Suprapubic skin (tissue), 4 donors: ENCODE measurements at regions not wholly inside any gene's neighbourhood (a gene's known extent, or its start where the extent isn't known, plus 50 kb on each side); places are given as distances from the start of the nearest gene placed in this dataset.

Experiments
- DNase-seq, 2 donors: peaks; one replicate each; pipeline ENCODE4 v3.0.0-alpha.2; 2019; ENCODE audit warnings: low spot score in 2 of 2
- H3K27ac ChIP-seq: fragments of 200-600 bp; sonication (generic); one replicate; pipeline ENCODE4 v1.5.1; 2019
- H3K27me3 ChIP-seq: fragments of 200-600 bp; sonication (generic); one replicate; pipeline ENCODE4 v1.5.1; 2019
- H3K36me3 ChIP-seq: fragments of 200-600 bp; sonication (generic); one replicate; pipeline ENCODE4 v1.5.1; 2019
- H3K4me1 ChIP-seq: fragments of 200-600 bp; sonication (generic); one replicate; pipeline ENCODE4 v1.5.1; 2019
- H3K4me3 ChIP-seq: fragments of 200-600 bp; sonication (generic); one replicate; pipeline ENCODE4 v1.5.1; 2019; ENCODE audit warnings: mild to moderate bottlenecking
- H3K9me3 ChIP-seq: fragments of 200-600 bp; sonication (generic); one replicate; pipeline ENCODE4 v1.5.1; 2019
- EP300 ChIP-seq: sonication (generic); formaldehyde crosslinking; IDR thresholded peaks from one replicate; pipeline ENCODE4 v1.6.1; 2017; ENCODE audit warnings: antibody characterized with exemption
- POLR2A ChIP-seq, 2 donors: fragments of 450-650 bp; IDR thresholded peaks; one replicate each; pipeline ENCODE4 v1.6.1; 2017; ENCODE audit warnings: antibody characterized with exemption in 2 of 2, mild to moderate bottlenecking in 2 of 2, moderate library complexity in 2 of 2
- POLR2AphosphoS5 ChIP-seq, 3 donors: sonication (generic); formaldehyde crosslinking; IDR thresholded peaks; one replicate each; pipeline ENCODE4 v1.6.1; 2017; ENCODE audit warnings: antibody characterized with exemption in 3 of 3
- WGBS: methylation state at CpG from one replicate; pipeline ENCODE4 v1.1.5; 2018; 5-methylcytosine and 5-hydroxymethylcytosine counted together
- TF ChIP-seq, protein P1 (sequence below), 2 donors: fragments of 200-600 bp in 1 of 2; fragments of 450-650 bp in 1 of 2; sonication (generic) in 1 of 2; IDR thresholded peaks; one replicate each; pipeline ENCODE4 v1.5.1; 2016 to 2019; ENCODE audit warnings: antibody characterized with exemption in 2 of 2, mild to moderate bottlenecking in 1 of 2, moderate library complexity in 1 of 2

DNA sequence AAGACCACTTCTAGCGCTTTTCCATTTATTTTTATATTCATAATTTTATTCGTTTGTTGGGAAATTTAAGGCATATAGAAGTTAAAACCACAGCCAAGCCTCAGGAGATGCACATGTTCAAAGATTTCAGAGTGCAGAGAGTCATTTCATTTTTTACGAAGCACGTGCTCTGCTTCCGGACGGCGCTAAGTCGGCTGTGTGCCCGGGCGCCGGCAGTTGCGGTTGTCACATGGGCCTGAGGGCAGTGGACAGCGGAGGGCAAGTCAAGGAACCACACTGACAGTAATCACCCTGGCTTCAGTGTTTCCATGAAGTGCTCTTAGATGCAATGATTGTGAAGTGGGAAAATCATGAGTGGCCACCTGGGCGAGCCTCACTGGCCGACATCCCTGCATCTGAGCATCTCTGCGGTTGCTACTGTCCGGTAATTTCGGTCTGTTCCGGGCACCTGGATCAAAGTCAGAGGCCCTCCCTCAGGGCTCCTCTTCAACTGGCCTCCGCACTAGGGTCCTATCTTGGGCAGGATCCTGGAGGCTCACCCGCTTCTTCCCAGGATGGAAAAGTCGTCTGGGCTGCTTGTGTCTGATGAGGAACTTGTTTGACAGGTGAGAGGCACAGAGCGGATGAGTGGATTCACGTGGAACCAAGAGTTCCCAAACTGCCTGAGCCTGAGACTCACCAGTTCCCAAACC is 90.8 kb downstream of the DACT2 start:
- Histone ChIP-seq H3K27ac (no peak overlapping the region), H3K36me3 (no peaks in the 10 kb centered on the region), H3K4me1 (peaks cover 25% of the 10 kb centered on the region), H3K27me3 (peaks cover 14% of the 10 kb centered on the region), H3K4me3 (no peak overlapping the region), H3K9me3 (no peaks in the 10 kb centered on the region)
- 91% methylated on average over 17 of the region's 24 CpGs for WGBS
- no peak for DNase-seq
- TF ChIP-seq POLR2AphosphoS5 (IDR thresholded peaks at IDR 0.05) (no peak), EP300 (no peak), POLR2A (IDR thresholded peaks at IDR 0.05) (no peak)
- TF ChIP-seq, protein P1, sequence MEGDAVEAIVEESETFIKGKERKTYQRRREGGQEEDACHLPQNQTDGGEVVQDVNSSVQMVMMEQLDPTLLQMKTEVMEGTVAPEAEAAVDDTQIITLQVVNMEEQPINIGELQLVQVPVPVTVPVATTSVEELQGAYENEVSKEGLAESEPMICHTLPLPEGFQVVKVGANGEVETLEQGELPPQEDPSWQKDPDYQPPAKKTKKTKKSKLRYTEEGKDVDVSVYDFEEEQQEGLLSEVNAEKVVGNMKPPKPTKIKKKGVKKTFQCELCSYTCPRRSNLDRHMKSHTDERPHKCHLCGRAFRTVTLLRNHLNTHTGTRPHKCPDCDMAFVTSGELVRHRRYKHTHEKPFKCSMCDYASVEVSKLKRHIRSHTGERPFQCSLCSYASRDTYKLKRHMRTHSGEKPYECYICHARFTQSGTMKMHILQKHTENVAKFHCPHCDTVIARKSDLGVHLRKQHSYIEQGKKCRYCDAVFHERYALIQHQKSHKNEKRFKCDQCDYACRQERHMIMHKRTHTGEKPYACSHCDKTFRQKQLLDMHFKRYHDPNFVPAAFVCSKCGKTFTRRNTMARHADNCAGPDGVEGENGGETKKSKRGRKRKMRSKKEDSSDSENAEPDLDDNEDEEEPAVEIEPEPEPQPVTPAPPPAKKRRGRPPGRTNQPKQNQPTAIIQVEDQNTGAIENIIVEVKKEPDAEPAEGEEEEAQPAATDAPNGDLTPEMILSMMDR (IDR thresholded peaks at IDR 0.05), result no peak

DNA sequence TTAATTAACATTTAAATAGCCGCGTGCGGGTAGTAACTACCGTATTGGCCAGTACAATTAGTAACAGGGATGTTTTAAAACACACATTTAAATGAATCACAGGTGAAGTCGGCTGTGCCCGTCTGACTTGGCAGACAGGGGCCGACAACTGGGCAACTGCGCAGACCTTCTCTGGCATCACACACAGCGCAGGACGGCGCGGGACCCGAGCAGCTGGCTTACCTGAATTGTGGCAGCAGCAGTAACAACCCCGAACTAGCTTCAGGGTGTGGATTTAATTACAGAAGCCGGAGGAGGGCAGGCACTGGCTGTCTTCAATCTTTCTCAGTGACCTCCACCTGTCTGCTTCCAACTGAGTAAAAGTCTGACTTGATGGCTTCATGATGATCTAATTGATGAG is 91.7 kb downstream of the DACT2 start:
- no peak for TF ChIP-seq EP300
- H3K4me3 ChIP-seq, result no peak overlapping the region
- DNase-seq, result no peak
- no peaks in the 10 kb centered on the region for H3K36me3 ChIP-seq
- WGBS, result 58% methylated on average over 15 of the region's 15 CpGs
- no peaks in the 10 kb centered on the region for H3K9me3 ChIP-seq
- H3K27me3 ChIP-seq, result peaks cover 14% of the 10 kb centered on the region
- H3K27ac ChIP-seq, result no peak overlapping the region
- peaks cover 25% of the 10 kb centered on the region for H3K4me1 ChIP-seq

DNA sequence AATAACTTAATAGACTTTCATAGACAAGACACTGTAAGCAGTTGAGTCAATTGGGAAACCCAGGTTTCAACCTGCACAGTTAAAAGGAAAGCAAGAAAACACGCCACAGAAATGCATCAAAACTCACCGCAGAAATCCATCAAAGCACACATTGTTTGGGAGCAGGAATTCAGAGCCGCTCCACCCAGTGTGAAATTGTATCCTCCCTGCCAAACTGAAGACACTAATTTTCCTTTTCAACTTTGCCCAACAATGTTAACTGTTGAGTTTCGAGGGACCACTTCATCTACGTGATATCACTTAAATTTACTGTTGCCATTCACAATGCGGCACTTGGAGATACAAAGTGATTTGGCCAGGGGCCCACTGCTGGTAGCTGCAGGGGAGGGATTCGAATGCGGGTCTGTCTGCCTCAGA is 92.7 kb downstream of the DACT2 start:
- WGBS, result 23% methylated on average over 8 of the region's 8 CpGs
- no peaks in the 10 kb centered on the region for H3K36me3 ChIP-seq
- H3K27ac ChIP-seq, result peak overlapping the region; percentile 78
- DNase-seq, result no peak
- H3K4me1 ChIP-seq, result peaks cover 25% of the 10 kb centered on the region
- TF ChIP-seq POLR2A (IDR thresholded peaks at IDR 0.05) (no peak), POLR2AphosphoS5 (IDR thresholded peaks at IDR 0.05) (no peak), EP300 (no peak)
- TF ChIP-seq, protein P1 (IDR thresholded peaks at IDR 0.05), result no peak
- no peak overlapping the region for H3K4me3 ChIP-seq
- H3K27me3 ChIP-seq, result peaks cover 11% of the 10 kb centered on the region
- no peaks in the 10 kb centered on the region for H3K9me3 ChIP-seq

DNA sequence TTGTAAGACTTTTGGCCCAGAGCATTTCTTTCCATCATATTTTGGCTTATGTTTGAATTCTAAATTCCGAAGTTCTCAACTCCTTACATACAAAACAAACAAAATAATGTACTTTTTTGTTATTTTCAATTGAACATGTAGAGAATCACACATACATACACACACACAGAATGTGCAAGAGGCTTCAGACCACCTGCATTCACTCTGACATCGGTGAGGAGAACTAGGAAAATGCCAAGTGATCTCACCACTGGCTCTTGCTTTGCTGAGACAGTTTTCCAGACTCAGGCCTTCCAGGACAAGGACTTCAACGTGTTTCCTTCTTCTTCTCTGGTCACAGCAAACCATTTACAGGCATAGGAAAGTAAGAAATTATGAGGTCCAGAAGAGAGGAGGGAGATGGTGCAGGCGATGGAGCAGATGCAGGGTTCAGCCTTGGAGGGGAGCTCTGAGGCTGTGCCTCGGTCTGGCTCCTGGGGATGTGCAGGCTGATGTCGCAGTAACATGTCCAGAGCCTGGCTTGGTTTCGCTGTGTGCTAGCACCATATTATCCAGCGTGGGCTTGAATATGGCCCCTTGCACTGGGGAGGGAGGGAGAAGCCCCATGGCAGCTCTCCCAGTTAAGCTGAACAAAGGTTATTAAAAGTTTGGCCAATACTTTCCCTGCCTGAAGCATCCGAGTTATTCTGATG is 93.4 kb downstream of the DACT2 start:
- peaks cover 25% of the 10 kb centered on the region for H3K4me1 ChIP-seq
- H3K36me3 ChIP-seq, result no peaks in the 10 kb centered on the region
- no peak overlapping the region for H3K4me3 ChIP-seq
- TF ChIP-seq POLR2AphosphoS5 (IDR thresholded peaks at IDR 0.05) (no peak), POLR2A (IDR thresholded peaks at IDR 0.05) (no peak), EP300 (no peak)
- TF ChIP-seq, protein P1 (IDR thresholded peaks at IDR 0.05), result no peak
- H3K9me3 ChIP-seq, result no peaks in the 10 kb centered on the region
- WGBS, result 45% methylated on average over 9 of the region's 9 CpGs
- DNase-seq, result no peak
- H3K27me3 ChIP-seq, result peaks cover 7% of the 10 kb centered on the region
- H3K27ac ChIP-seq, result peak overlapping the region; percentile 78

DNA sequence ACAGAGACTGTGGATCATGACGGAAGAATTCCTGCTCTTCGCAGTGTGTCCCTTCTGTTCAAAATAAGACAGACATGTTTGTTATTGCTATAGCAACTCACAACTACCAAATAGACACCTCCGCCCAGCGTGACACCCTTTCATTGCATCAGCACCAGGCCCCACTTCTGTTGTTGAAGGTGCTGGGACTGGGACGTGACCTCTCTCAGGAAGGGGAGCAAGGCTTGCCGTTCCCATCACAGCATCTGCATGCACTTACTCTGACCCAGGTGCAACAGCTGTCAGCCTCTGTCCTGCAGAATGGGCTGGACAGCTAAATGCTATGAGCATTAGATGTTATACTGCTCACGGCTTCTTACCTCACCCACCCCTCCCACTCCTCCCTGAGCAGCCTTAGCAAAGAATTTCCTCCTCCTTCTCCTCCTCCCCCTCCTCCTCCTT is 94.1 kb downstream of the DACT2 start:
- Histone ChIP-seq H3K4me1 (peaks cover 25% of the 10 kb centered on the region), H3K9me3 (no peaks in the 10 kb centered on the region), H3K27ac (peak overlapping the region; percentile 78), H3K4me3 (no peak overlapping the region), H3K27me3 (peaks cover under 1% of the 10 kb centered on the region), H3K36me3 (no peaks in the 10 kb centered on the region)
- DNase-seq, result peak in 1 of 2 donors; percentile 76
- WGBS, result 26% methylated on average over 7 of the region's 7 CpGs
- TF ChIP-seq POLR2A (IDR thresholded peaks at IDR 0.05) (no peak), POLR2AphosphoS5 (IDR thresholded peaks at IDR 0.05) (peak in 1 of 3 donors; percentile 37), EP300 (no peak)
- TF ChIP-seq, protein P1 (IDR thresholded peaks at IDR 0.05), result no peak
